Uterus (tissue), 2 donors: ENCODE measurements at regions not wholly inside any gene's neighbourhood (a gene's known extent, or its start where the extent isn't known, plus 50 kb on each side); places are given as distances from the start of the nearest gene placed in this dataset.

Experiments
- POLR2A ChIP-seq, 2 donors: fragments of 450-650 bp; IDR thresholded peaks; one replicate each; pipeline ENCODE4 v1.6.1; 2016; ENCODE audit warnings: antibody characterized with exemption in 2 of 2, mild to moderate bottlenecking in 1 of 2, moderate library complexity in 1 of 2
- TF ChIP-seq, protein P1 (sequence below), 4 experiments: fragments of 200-600 bp in 2 of 4; fragments of 450-650 bp in 2 of 4; sonication (generic) in 2 of 4; IDR thresholded peaks; one replicate each; pipeline ENCODE4 v1.5.1; 2016 to 2019; ENCODE audit warnings: antibody characterized with exemption in 4 of 4, mild to moderate bottlenecking in 2 of 4, moderate library complexity in 1 of 4

DNA sequence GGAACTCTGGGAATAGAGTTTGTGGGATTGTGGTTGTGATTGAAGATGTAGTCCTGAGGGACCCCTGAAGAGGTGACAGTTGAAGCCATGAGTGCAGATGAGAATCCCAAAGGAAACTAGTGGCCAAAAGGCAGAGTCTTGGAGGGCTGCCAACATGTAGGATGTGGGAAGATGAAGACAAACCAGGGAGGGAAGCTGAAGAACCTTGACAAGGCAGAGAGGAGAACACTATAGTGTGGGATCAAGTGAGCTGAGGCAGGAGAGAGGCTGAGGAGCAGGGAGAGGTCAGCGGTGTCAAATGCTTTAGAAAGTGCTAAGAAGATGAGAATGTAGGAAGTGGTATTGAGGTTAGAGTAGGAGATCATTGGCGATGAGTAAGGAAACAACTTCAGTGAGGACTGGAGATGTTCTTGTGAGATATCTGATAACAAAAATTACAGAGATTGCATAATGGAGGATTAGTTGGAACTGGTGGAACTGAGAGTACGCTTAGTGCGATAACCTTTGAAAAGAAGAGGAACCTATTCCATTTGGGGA lies 88.5 kb upstream of the VCAM1 start:
- TF ChIP-seq, protein P1, sequence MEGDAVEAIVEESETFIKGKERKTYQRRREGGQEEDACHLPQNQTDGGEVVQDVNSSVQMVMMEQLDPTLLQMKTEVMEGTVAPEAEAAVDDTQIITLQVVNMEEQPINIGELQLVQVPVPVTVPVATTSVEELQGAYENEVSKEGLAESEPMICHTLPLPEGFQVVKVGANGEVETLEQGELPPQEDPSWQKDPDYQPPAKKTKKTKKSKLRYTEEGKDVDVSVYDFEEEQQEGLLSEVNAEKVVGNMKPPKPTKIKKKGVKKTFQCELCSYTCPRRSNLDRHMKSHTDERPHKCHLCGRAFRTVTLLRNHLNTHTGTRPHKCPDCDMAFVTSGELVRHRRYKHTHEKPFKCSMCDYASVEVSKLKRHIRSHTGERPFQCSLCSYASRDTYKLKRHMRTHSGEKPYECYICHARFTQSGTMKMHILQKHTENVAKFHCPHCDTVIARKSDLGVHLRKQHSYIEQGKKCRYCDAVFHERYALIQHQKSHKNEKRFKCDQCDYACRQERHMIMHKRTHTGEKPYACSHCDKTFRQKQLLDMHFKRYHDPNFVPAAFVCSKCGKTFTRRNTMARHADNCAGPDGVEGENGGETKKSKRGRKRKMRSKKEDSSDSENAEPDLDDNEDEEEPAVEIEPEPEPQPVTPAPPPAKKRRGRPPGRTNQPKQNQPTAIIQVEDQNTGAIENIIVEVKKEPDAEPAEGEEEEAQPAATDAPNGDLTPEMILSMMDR (IDR thresholded peaks at IDR 0.05): no peak
- no peak for TF ChIP-seq POLR2A (IDR thresholded peaks at IDR 0.05)
